H9 (cell line): ENCODE measurements at regions not wholly inside any gene's neighbourhood (a gene's known extent, or its start where the extent isn't known, plus 50 kb on each side); places are given as distances from the start of the nearest gene placed in this dataset.

Experiments used
- DNase-seq: peaks from one replicate; pipeline ENCODE4 v3.0.0-alpha.2; 2017
- H2AFZ ChIP-seq: one replicate; pipeline ENCODE4 v1.6.1; 2013; ENCODE audit warnings: mild to moderate bottlenecking, low read length, control low read depth, moderate library complexity
- H2AK5ac ChIP-seq: 2 replicates; pipeline ENCODE4 v1.6.1; 2013; ENCODE audit warnings: low read length, control low read depth, mixed read lengths; ENCODE audit not compliant: insufficient read length
- H2BK120ac ChIP-seq: one replicate; pipeline ENCODE4 v1.6.1; 2013; ENCODE audit warnings: low read depth, mild to moderate bottlenecking, low read length, control low read depth, inconsistent platforms; ENCODE audit not compliant: poor library complexity, severe bottlenecking
- H2BK12ac ChIP-seq: 2 replicates; pipeline ENCODE4 v1.6.1; 2013; ENCODE audit warnings: low read length, control low read depth, mixed read lengths, low read depth; ENCODE audit not compliant: insufficient read length
- H2BK15ac ChIP-seq: 2 replicates; pipeline ENCODE4 v1.6.1; 2013; ENCODE audit warnings: low read depth, low read length, control low read depth
- H2BK20ac ChIP-seq: one replicate; pipeline ENCODE4 v1.6.1; 2013; ENCODE audit warnings: low read depth, mild to moderate bottlenecking, low read length, control low read depth, inconsistent platforms; ENCODE audit not compliant: poor library complexity, severe bottlenecking
- H2BK5ac ChIP-seq: 2 replicates; pipeline ENCODE4 v1.6.1; 2013; ENCODE audit warnings: low read length, control low read depth, mixed read lengths; ENCODE audit not compliant: insufficient read length
- H3K14ac ChIP-seq: 2 replicates; pipeline ENCODE4 v1.6.1; 2013; ENCODE audit warnings: low read length, control low read depth; ENCODE audit not compliant: insufficient read depth
- H3K18ac ChIP-seq: 2 replicates; pipeline ENCODE4 v1.6.1; 2013; ENCODE audit warnings: low read depth, mild to moderate bottlenecking, mixed read lengths, low read length, control low read depth; ENCODE audit not compliant: insufficient read length
- H3K23ac ChIP-seq: 2 replicates; pipeline ENCODE4 v1.6.1; 2013; ENCODE audit warnings: low read length, control low read depth, mixed read lengths, low read depth; ENCODE audit not compliant: insufficient read length
- H3K23me2 ChIP-seq: 2 replicates; pipeline ENCODE4 v1.6.1; 2013; ENCODE audit warnings: low read depth, mild to moderate bottlenecking, mixed read lengths, low read length, control low read depth; ENCODE audit not compliant: insufficient read length, poor library complexity, severe bottlenecking
- H3K27ac ChIP-seq: 2 replicates; pipeline ENCODE4 v1.5.1; 2013; ENCODE audit warnings: low read length, control low read depth, mixed read lengths, low read depth; ENCODE audit not compliant: insufficient read length
- H3K27me3 ChIP-seq: 2 replicates; pipeline ENCODE4 v1.6.1; 2013; ENCODE audit warnings: low read length, control low read depth, inconsistent platforms; ENCODE audit not compliant: insufficient read depth
- H3K4ac ChIP-seq: 2 replicates; pipeline ENCODE4 v1.6.1; 2013; ENCODE audit warnings: low read depth, mild to moderate bottlenecking, control low read depth, inconsistent platforms, low read length, moderate library complexity
- H3K4me1 ChIP-seq: 2 replicates; pipeline ENCODE4 v1.6.1; 2013; ENCODE audit warnings: low read length, control low read depth, inconsistent platforms; ENCODE audit not compliant: insufficient read depth
- H3K4me2 ChIP-seq: 2 replicates; pipeline ENCODE4 v1.6.1; 2013; ENCODE audit warnings: low read length, control low read depth, mixed read lengths; ENCODE audit not compliant: insufficient read length, insufficient read depth
- H3K56ac ChIP-seq: 2 replicates; pipeline ENCODE4 v1.6.1; 2013; ENCODE audit warnings: low read depth, mild to moderate bottlenecking, mixed read lengths, low read length, control low read depth; ENCODE audit not compliant: insufficient read length
- H3K79me1 ChIP-seq: 2 replicates; pipeline ENCODE4 v1.6.1; 2013; ENCODE audit warnings: low read depth, mild to moderate bottlenecking, moderate library complexity, low read length, control low read depth, inconsistent platforms; ENCODE audit not compliant: insufficient read depth, poor library complexity, severe bottlenecking
- H3K79me2 ChIP-seq: 2 replicates; pipeline ENCODE4 v1.6.1; 2013; ENCODE audit warnings: low read length, control low read depth, inconsistent platforms; ENCODE audit not compliant: insufficient read depth
- H3K9ac ChIP-seq: 2 replicates; pipeline ENCODE4 v1.6.1; 2013; ENCODE audit warnings: low read length, control low read depth, mixed read lengths; ENCODE audit not compliant: insufficient read length; ENCODE audit errors: extremely low read depth
- H3K9me3 ChIP-seq: one replicate; pipeline ENCODE4 v1.6.1; 2013; ENCODE audit warnings: low read depth, low read length, inconsistent platforms; ENCODE audit not compliant: control insufficient read depth
- H3T11ph ChIP-seq: one replicate; pipeline ENCODE4 v1.6.1; 2013; ENCODE audit warnings: mild to moderate bottlenecking, low read length, control low read depth, inconsistent platforms
- H4K20me1 ChIP-seq: one replicate; pipeline ENCODE4 v1.6.1; 2013; ENCODE audit not compliant: control insufficient read depth, insufficient read length, insufficient read depth
- H4K5ac ChIP-seq: 2 replicates; pipeline ENCODE4 v1.6.1; 2013; ENCODE audit warnings: low read depth, mild to moderate bottlenecking, mixed read lengths, low read length, control low read depth; ENCODE audit not compliant: insufficient read length
- H4K8ac ChIP-seq: replicated peaks from 2 replicates; pipeline ENCODE4 v1.6.1; 2013; ENCODE audit warnings: low read length, control low read depth, mixed read lengths, low read depth; ENCODE audit not compliant: insufficient read length
- H4K91ac ChIP-seq: 2 replicates; pipeline ENCODE4 v1.6.1; 2013; ENCODE audit warnings: low read depth, mild to moderate bottlenecking, moderate library complexity, mixed read lengths, low read length, control low read depth; ENCODE audit not compliant: insufficient read length
- H3K27ac Mint-ChIP-seq, 3 experiments: 2 replicates in 2 of 3; 3 replicates in 1 of 3; pipeline ENCODE4 v1.8.0; 2020 to 2021; ENCODE audit warnings: mixed read lengths in 3 of 3, mild to moderate bottlenecking in 1 of 3, moderate library complexity in 1 of 3
- H3K27me3 Mint-ChIP-seq: 2 replicates; pipeline ENCODE4 v1.8.0; 2021; ENCODE audit warnings: low read depth, mild to moderate bottlenecking, moderate library complexity, mixed read lengths
- H3K36me3 Mint-ChIP-seq, 3 experiments: 2 replicates in 2 of 3; 3 replicates in 1 of 3; pipeline ENCODE4 v1.8.0; 2020 to 2021; ENCODE audit warnings: low read depth in 3 of 3, mixed read lengths in 3 of 3; ENCODE audit not compliant: insufficient read depth in 1 of 3
- H3K4me1 Mint-ChIP-seq, 2 experiments: 2 replicates each; pipeline ENCODE4 v1.8.0; 2020; ENCODE audit warnings: mixed read lengths in 2 of 2
- H3K4me3 Mint-ChIP-seq, 2 experiments: 2 replicates in 1 of 2; 3 replicates in 1 of 2; pipeline ENCODE4 v1.8.0; 2020 to 2021; ENCODE audit warnings: mild to moderate bottlenecking in 2 of 2, mixed read lengths in 2 of 2, moderate library complexity in 1 of 2
- H3K9me3 Mint-ChIP-seq, 2 experiments: 2 replicates in 1 of 2; 3 replicates in 1 of 2; pipeline ENCODE4 v1.8.0; 2020; ENCODE audit warnings: mild to moderate bottlenecking in 2 of 2, mixed read lengths in 2 of 2, moderate library complexity in 1 of 2
- CTCF ChIP-seq: fragments of 200-600 bp; sonication (generic); conservative IDR thresholded peaks from 3 replicates; pipeline ENCODE4 v1.8.0; 2021; ENCODE audit warnings: antibody characterized with exemption, mild to moderate bottlenecking
- WGBS: extraction: QIAGEN DNeasy Blood & Tissue Kit; methylation state at CpG from one replicate; pipeline ENCODE4 v1.1.7; 2013; ENCODE audit warnings: missing lambda C conversion rate, low lambda C conversion rate, mixed read lengths; ENCODE audit not compliant: insufficient read length; ENCODE audit errors: extremely low coverage; 5-methylcytosine and 5-hydroxymethylcytosine counted together

- no peaks in the 10 kb centered on the region for H3K79me2 ChIP-seq
- Mint-ChIP-seq H3K27ac (no peak overlapping the region), H3K4me1 (peaks cover 0 to 4% of the 10 kb centered on the region in 2 experiments; a peak in 2 of 4 replicates), H3K9me3 (no peaks in the 10 kb centered on the region), H3K27me3 (peaks cover 3% of the 10 kb centered on the region), H3K4me3 (no peak overlapping the region), H3K36me3 (no peaks in the 10 kb centered on the region)
- no peak overlapping the region for H4K91ac ChIP-seq
- no peak overlapping the region for H2BK15ac ChIP-seq
- no peak overlapping the region for H3K4me2 ChIP-seq
- no peak overlapping the region for H2BK12ac ChIP-seq
- no peak overlapping the region for H3K27ac ChIP-seq
- TF ChIP-seq CTCF, result no peak
- no peak overlapping the region for H4K5ac ChIP-seq
- no peak overlapping the region for H2BK5ac ChIP-seq
- H3K79me1 ChIP-seq, result no peaks in the 10 kb centered on the region
- no peak overlapping the region for H4K8ac ChIP-seq
- H2AK5ac ChIP-seq, result no peak overlapping the region
- no peak overlapping the region for H3T11ph ChIP-seq
- no peaks in the 10 kb centered on the region for H3K4me1 ChIP-seq
- no peak overlapping the region for H3K18ac ChIP-seq
- H2AFZ ChIP-seq, result no peak overlapping the region
- DNase-seq, result no peak
- WGBS, result no CpG with 5 or more reads among the region's 30 CpGs
- H2BK120ac ChIP-seq, result no peak overlapping the region
- no peaks in the 10 kb centered on the region for H3K23me2 ChIP-seq
- H3K9ac ChIP-seq, result no peak overlapping the region
- H3K27me3 ChIP-seq, result no peaks in the 10 kb centered on the region
- H4K20me1 ChIP-seq, result no peaks in the 10 kb centered on the region
- peak overlapping the region; percentile 15 for H3K56ac ChIP-seq
- no peaks in the 10 kb centered on the region for H3K9me3 ChIP-seq
- H3K23ac ChIP-seq, result peak overlapping the region; percentile 39
- no peak overlapping the region for H3K4ac ChIP-seq
- no peak overlapping the region for H2BK20ac ChIP-seq
- no peak overlapping the region; the same call in 1 of the 2 replicates for H3K14ac ChIP-seq
Observed at GRCh38 chr6:170091639-170092579, 199.0 kb downstream of the DLL1 start.
